AG04450 (cell line): ENCODE measurements at regions not wholly inside any gene's neighbourhood (a gene's known extent, or its start where the extent isn't known, plus 50 kb on each side); places are given as distances from the start of the nearest gene placed in this dataset.

Experiments used
- CTCF ChIA-PET: fragments of 300-600, 350-600 bp; formaldehyde crosslinking; extraction: SDS; loops from one replicate; lab custom pipeline; 2022; ENCODE audit warnings: antibody characterized with exemption, inconsistent platforms; lab: Charles Lee
- POLR2A ChIA-PET: fragments of 350-600 bp; formaldehyde crosslinking; extraction: SDS; loops from one replicate; lab custom pipeline; 2021; ENCODE audit warnings: antibody characterized with exemption, inconsistent platforms; lab: Yijun Ruan, JAX
- DNase-seq: peaks from one replicate; pipeline ENCODE4 v3.0.0-alpha.2; 2011; ENCODE audit warnings: low read depth, low spot score
- H3K27ac ChIP-seq: one replicate; pipeline ENCODE4 v1.5.1; 2012; ENCODE audit warnings: low read depth, low read length, control low read depth
- H3K27me3 ChIP-seq: one replicate; pipeline ENCODE4 v1.6.0; 2012; ENCODE audit warnings: low read length; ENCODE audit not compliant: control insufficient read depth, insufficient read depth
- H3K4me3 ChIP-seq: 2 replicates; pipeline ENCODE4 v1.5.1; 2011; ENCODE audit warnings: mild to moderate bottlenecking, low read depth, low read length, control low read depth
- H3K9me3 ChIP-seq: 2 replicates; pipeline ENCODE4 v1.5.1; 2012; ENCODE audit warnings: low read length; ENCODE audit not compliant: control insufficient read depth, insufficient read depth
- CTCF ChIP-seq: IDR thresholded peaks from 2 replicates; pipeline ENCODE4 v1.5.1; 2011; ENCODE audit warnings: low read depth, low read length, control low read depth, inconsistent platforms

- no peak for DNase-seq
- Histone ChIP-seq H3K27ac (no peak overlapping the region), H3K4me3 (no peak overlapping the region), H3K9me3 (no peaks in the 10 kb centered on the region), H3K27me3 (no peaks in the 10 kb centered on the region)
- no peak for TF ChIP-seq CTCF
- POLR2A ChIA-PET, result no interaction called here
- CTCF ChIA-PET, result no interaction called here
Observed at GRCh38 chr6:125469915-125470314, 168.1 kb upstream of the HDDC2 start.

- DNase-seq, result no peak
- Histone ChIP-seq H3K27ac (no peak overlapping the region), H3K27me3 (no peaks in the 10 kb centered on the region), H3K4me3 (no peak overlapping the region), H3K9me3 (no peaks in the 10 kb centered on the region)
- ChIA-PET POLR2A (no interaction called here), CTCF (no interaction called here)
- no peak for TF ChIP-seq CTCF
Observed at GRCh38 chr6:125471667-125472066, 169.9 kb upstream of the HDDC2 start.

- TF ChIP-seq CTCF, result no peak
- ChIA-PET CTCF (no interaction called here), POLR2A (no interaction called here)
- Histone ChIP-seq H3K27me3 (no peaks in the 10 kb centered on the region), H3K9me3 (no peaks in the 10 kb centered on the region), H3K4me3 (no peak overlapping the region), H3K27ac (no peak overlapping the region)
- no peak for DNase-seq
Observed at GRCh38 chr6:125474061-125474460, 172.3 kb upstream of the HDDC2 start.

- TF ChIP-seq CTCF, result no peak
- DNase-seq, result no peak
- H3K9me3 ChIP-seq, result no peaks in the 10 kb centered on the region
- H3K4me3 ChIP-seq, result no peak overlapping the region
- H3K27ac ChIP-seq, result no peak overlapping the region
- CTCF ChIA-PET, result no interaction called here
- POLR2A ChIA-PET, result no interaction called here
- H3K27me3 ChIP-seq, result no peaks in the 10 kb centered on the region
Observed at GRCh38 chr6:125477156-125477555, 175.4 kb upstream of the HDDC2 start.

- H3K27ac ChIP-seq, result no peak overlapping the region
- no peak overlapping the region for H3K4me3 ChIP-seq
- ChIA-PET POLR2A (no interaction called here), CTCF (no interaction called here)
- no peaks in the 10 kb centered on the region for H3K27me3 ChIP-seq
- TF ChIP-seq CTCF, result no peak
- no peaks in the 10 kb centered on the region for H3K9me3 ChIP-seq
- DNase-seq, result no peak
Observed at GRCh38 chr6:125477844-125478243, 176.1 kb upstream of the HDDC2 start.
